ENCODE measurements at regions not wholly inside any gene's neighbourhood (a gene's known extent, or its start where the extent isn't known, plus 50 kb on each side); places are given as distances from the start of the nearest gene placed in this dataset.

DNA sequence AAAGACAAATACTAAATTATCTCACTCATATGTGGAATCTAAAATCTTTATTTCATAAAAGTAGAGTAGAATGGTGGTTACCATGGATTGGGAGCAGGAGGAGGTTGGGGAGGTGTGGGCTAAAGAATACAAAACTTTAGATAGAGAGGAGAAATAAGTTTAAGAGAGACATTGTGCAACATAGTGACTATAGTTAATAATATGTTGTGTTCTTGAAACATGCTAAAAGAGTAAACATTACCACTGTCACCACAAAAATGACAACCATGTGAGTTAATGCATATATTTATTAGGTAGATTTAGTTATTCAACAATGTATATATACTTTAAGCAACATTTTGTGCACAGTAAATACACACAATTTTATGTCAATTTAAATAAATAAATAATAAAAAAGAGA is 128.5 kb upstream of the COL3A1 start:
- TF ChIP-seq GATA2 (IDR thresholded peaks at IDR 0.05; ENCODE audit: low read depth, low read length): no peak
- TF ChIP-seq GATA3 (IDR thresholded peaks at IDR 0.05; ENCODE audit: low read depth, low read length): no peak
